ENCODE measurements at regions not wholly inside any gene's neighbourhood (a gene's known extent, or its start where the extent isn't known, plus 50 kb on each side); places are given as distances from the start of the nearest gene placed in this dataset.

- TF ChIP-seq EZH2phosphoT487 (IDR thresholded peaks at IDR 0.05; ENCODE audit: borderline replicate concordance, low read length) (no peak), CTCF (conservative IDR thresholded peaks at IDR 0.05; ENCODE audit: low read depth, low read length) (no peak), EZH2 (IDR thresholded peaks at IDR 0.05; ENCODE audit: low read length, unreplicated experiment) (no peak)
Measured at GRCh38 chr3:165642761-165643420, 194.3 kb downstream of the BCHE start.

Data from PC-3 (cell line).